Stimulated activated naive B cell treated with anti-CD40 and anti-IgM and Interleukin-4, amounts not matched to agents 10 μg/mL and 1 μg/mL and 100 μg/mL, for 72 hours (primary cell): ENCODE measurements at regions not wholly inside any gene's neighbourhood (a gene's known extent, or its start where the extent isn't known, plus 50 kb on each side); places are given as distances from the start of the nearest gene placed in this dataset.
"Not testable (repeated sequence)": the region's sequence is repeated elsewhere in the genome, so short reads cannot be mapped to it uniquely, and the experiment has no call there.

Experiments
- ATAC-seq, 2 donors: fragments of 150-1000 bp; cut with Tn5 transposase; replicated peaks; 2 replicates each; pipeline ENCODE4 v1.10.0; 2021; ENCODE audit warnings: moderate library complexity in 1 of 2
- DNase-seq: peaks from one replicate; pipeline ENCODE4 v3.0.0; 2021
- H3K27ac Mint-ChIP-seq: one replicate; pipeline ENCODE4 v1.8.0; 2022; ENCODE audit warnings: mild to moderate bottlenecking, mixed read lengths
- H3K27me3 Mint-ChIP-seq, 2 donors: one replicate each; pipeline ENCODE4 v1.8.0; 2022; ENCODE audit warnings: mixed read lengths in 2 of 2
- H3K36me3 Mint-ChIP-seq, 2 donors: one replicate each; pipeline ENCODE4 v1.8.0; 2022; ENCODE audit warnings: mixed read lengths in 2 of 2, mild to moderate bottlenecking in 1 of 2
- H3K4me1 Mint-ChIP-seq, 2 donors: one replicate each; pipeline ENCODE4 v1.8.0; 2022; ENCODE audit warnings: mixed read lengths in 2 of 2, mild to moderate bottlenecking in 1 of 2
- H3K4me3 Mint-ChIP-seq, 2 donors: one replicate each; pipeline ENCODE4 v1.8.0; 2022; ENCODE audit warnings: mild to moderate bottlenecking in 2 of 2, mixed read lengths in 2 of 2, moderate library complexity in 1 of 2
- H3K9me3 Mint-ChIP-seq, 2 donors: one replicate each; pipeline ENCODE4 v1.8.0; 2022; ENCODE audit warnings: mixed read lengths in 2 of 2, mild to moderate bottlenecking in 1 of 2

- H3K4me3 Mint-ChIP-seq = no peak overlapping the region
- no peaks in the 10 kb centered on the region for H3K9me3 Mint-ChIP-seq
- DNase-seq (no peak), ATAC-seq (no peak)
- no peaks in the 10 kb centered on the region for H3K36me3 Mint-ChIP-seq
- H3K27me3 Mint-ChIP-seq = peaks cover 0 to under 1% of the 10 kb centered on the region in 2 donors
- H3K4me1 Mint-ChIP-seq = no peaks in the 10 kb centered on the region
- no peak overlapping the region for H3K27ac Mint-ChIP-seq
These were observed 56.6 kb upstream of the ZPLD1 start for GRCh38 chr3:102378216-102378615.

GRCh38 chr3:102382201-102382600 lies 52.6 kb upstream of the ZPLD1 start:
- H3K4me1 Mint-ChIP-seq, H3K36me3 Mint-ChIP-seq, ATAC-seq, H3K4me3 Mint-ChIP-seq, DNase-seq, H3K9me3 Mint-ChIP-seq, H3K27ac Mint-ChIP-seq, H3K27me3 Mint-ChIP-seq: not testable (repeated sequence)
